Lower leg skin (tissue), 3 donors: ENCODE measurements at regions not wholly inside any gene's neighbourhood (a gene's known extent, or its start where the extent isn't known, plus 50 kb on each side); places are given as distances from the start of the nearest gene placed in this dataset.

Experiments used
- CTCF ChIP-seq, 3 donors: fragments of 450-650 bp; IDR thresholded peaks; one replicate each; pipeline ENCODE4 v1.5.1; 2016; ENCODE audit warnings: antibody characterized with exemption in 3 of 3, mild to moderate bottlenecking in 3 of 3, moderate library complexity in 2 of 3
- POLR2A ChIP-seq, 2 donors: fragments of 450-650 bp; IDR thresholded peaks; one replicate each; pipeline ENCODE4 v1.6.1; 2016 to 2017; ENCODE audit warnings: antibody characterized with exemption in 2 of 2, mild to moderate bottlenecking in 1 of 2, moderate library complexity in 1 of 2

GRCh38 chr18:69220529-69220928 is 180.2 kb upstream of the DOK6 start:
- TF ChIP-seq CTCF (IDR thresholded peaks at IDR 0.05) (no peak), POLR2A (IDR thresholded peaks at IDR 0.05) (no peak)
